ENCODE measurements at regions not wholly inside any gene's neighbourhood (a gene's known extent, or its start where the extent isn't known, plus 50 kb on each side); places are given as distances from the start of the nearest gene placed in this dataset.

- H3K4me3 ChIP-seq (ENCODE audit: insufficient read depth, low read depth, low read length), result no peak overlapping the region
- ChIA-PET CTCF (no interaction called here), POLR2A (ENCODE audit: unreplicated experiment) (no interaction called here)
- H2AK5ac ChIP-seq (ENCODE audit: low read depth, low read length), result no peak overlapping the region
- no peak overlapping the region for H3K18ac ChIP-seq (ENCODE audit: low read depth, low read length)
- peaks cover 3% of the 10 kb centered on the region; the same call in 1 of the 2 replicates for H3K9me3 ChIP-seq (ENCODE audit: control insufficient read depth, insufficient read depth, low read length)
- no peak overlapping the region for H4K5ac ChIP-seq (ENCODE audit: low read depth, low read length)
- H4K91ac ChIP-seq (ENCODE audit: insufficient read depth, low read depth, low read length), result no peak overlapping the region
- dilution Hi-C loops (cut with HindIII; ENCODE audit: low sequenced_read_pairs, unreplicated experiment) (no loop called here), intact Hi-C loops (cut with micrococcal nuclease) (no loop called here), in situ Hi-C loops (cut with MboI; ENCODE audit: low sequenced_read_pairs) (loop anchor here (25.0 kb wide), 1 partner anchor 297 kb away; no protein-coding TSS in a partner anchor)
- no peak overlapping the region for H3K23ac ChIP-seq (ENCODE audit: low read depth, low read length)
- no peak overlapping the region for H3K4me2 ChIP-seq (ENCODE audit: low read depth, low read length)
- no peaks in the 10 kb centered on the region for H3K9me1 ChIP-seq (ENCODE audit: insufficient read depth, low read length)
- no peaks in the 10 kb centered on the region; the same call in 1 of the 2 replicates for H3K27me3 ChIP-seq (ENCODE audit: control insufficient read depth, insufficient read depth, low read length)
- no peak overlapping the region for H2AK9ac ChIP-seq (replicated peaks; ENCODE audit: low read depth, low read length, poor library complexity)
- 17% methylated on average over 4 of the region's 9 CpGs; no CpG with 5 or more reads in 1 of the 2 experiments for WGBS, 2 experiments (ENCODE audit: extremely low coverage in 2 of 2, insufficient read length in 1 of 2)
- H4K8ac ChIP-seq (ENCODE audit: low read depth in 2 of 2, low read length in 2 of 2), result no peak overlapping the region
- H4K20me1 ChIP-seq (ENCODE audit: insufficient read depth, low read length), result no peaks in the 10 kb centered on the region
- no peak overlapping the region for H3K56ac ChIP-seq (ENCODE audit: extremely low read depth, insufficient read depth, low read length)
- no peaks in the 10 kb centered on the region for H3K36me3 ChIP-seq (ENCODE audit: control insufficient read depth, insufficient read depth, low read length)
- no peak overlapping the region for H3K9ac ChIP-seq (ENCODE audit: low read depth, low read length)
- H3K14ac ChIP-seq (replicated peaks; ENCODE audit: low read depth, low read length), result no peak overlapping the region
- H3K27ac ChIP-seq (ENCODE audit: insufficient read depth, low read length), result no peak overlapping the region
- no peaks in the 10 kb centered on the region for H3K4me1 ChIP-seq (ENCODE audit: control insufficient read depth, insufficient read depth, low read length)
- no peak overlapping the region for H2BK15ac ChIP-seq (ENCODE audit: low read depth, low read length)
- H3K79me1 ChIP-seq (ENCODE audit: low read depth in 1 of 2, low read length in 2 of 2), result no peaks in the 10 kb centered on the region
- no peak overlapping the region for H2BK20ac ChIP-seq (ENCODE audit: low read depth, low read length)
- ATAC-seq (ENCODE audit: low read depth) (no peak), DNase-seq (no peak)
- no peak overlapping the region for H3K4ac ChIP-seq (ENCODE audit: low read depth, low read length)
- H2BK5ac ChIP-seq (ENCODE audit: low read depth, low read length, poor library complexity, severe bottlenecking), result no peak overlapping the region
- H2BK120ac ChIP-seq (ENCODE audit: low read depth, low read length), result no peak overlapping the region
- no peak for TF ChIP-seq MAZ (IDR thresholded peaks at IDR 0.05; ENCODE audit: borderline replicate concordance, low read depth, low read length)
- TF ChIP-seq RAD21 (IDR thresholded peaks at IDR 0.05; ENCODE audit: low read length), result no peak
- no peak for TF ChIP-seq MXI1 (IDR thresholded peaks at IDR 0.05; ENCODE audit: borderline replicate concordance, low read depth, low read length)
- TF ChIP-seq POLR2A (IDR thresholded peaks at IDR 0.05; ENCODE audit: low read depth, low read length), result no peak
- no peak for TF ChIP-seq RFX5 (IDR thresholded peaks at IDR 0.05; ENCODE audit: low read depth, low read length)
- TF ChIP-seq BHLHE40 (IDR thresholded peaks at IDR 0.05; ENCODE audit: low read depth, low read length), result no peak
- TF ChIP-seq ELK1 (IDR thresholded peaks at IDR 0.05; ENCODE audit: borderline replicate concordance, low read depth, low read length), result no peak
- TF ChIP-seq NFE2L2 (IDR thresholded peaks at IDR 0.05; ENCODE audit: low read depth, low read length), result no peak
- no peak for TF ChIP-seq MAFK (IDR thresholded peaks at IDR 0.05; ENCODE audit: low read depth, low read length)
- TF ChIP-seq FOS (IDR thresholded peaks at IDR 0.05; ENCODE audit: low read depth, low read length), result no peak
- no peak for TF ChIP-seq CHD1 (IDR thresholded peaks at IDR 0.05; ENCODE audit: low read depth, low read length)
- TF ChIP-seq USF2 (IDR thresholded peaks at IDR 0.05; ENCODE audit: low read depth, low read length), result no peak
- no peak for TF ChIP-seq SMC3 (IDR thresholded peaks at IDR 0.05; ENCODE audit: low read depth, low read length)
- TF ChIP-seq CTCF (conservative IDR thresholded peaks at IDR 0.05; ENCODE audit: low read depth, low read length), result no peak
- no peak for TF ChIP-seq CEBPB (IDR thresholded peaks at IDR 0.05; ENCODE audit: low read depth, low read length)
- no peak for TF ChIP-seq RCOR1 (IDR thresholded peaks at IDR 0.05; ENCODE audit: insufficient replicate concordance, low read length)
- H2AFZ ChIP-seq (replicated peaks; ENCODE audit: low read length, poor library complexity), result no peak overlapping the region
- no TSS peak for BruUV-seq (replicated peaks)
Observed at GRCh38 chr3:135740211-135740610, 225.3 kb upstream of the PPP2R3A start.
